GM18502 (cell line): ENCODE measurements at regions not wholly inside any gene's neighbourhood (a gene's known extent, or its start where the extent isn't known, plus 50 kb on each side); places are given as distances from the start of the nearest gene placed in this dataset.

ENCODE experiments used
- ATAC-seq: cut with Tn5 transposase; IDR thresholded peaks from one replicate; pipeline ENCODE4 v1.9.1; 2021; ENCODE audit warnings: mild to moderate bottlenecking; ENCODE audit not compliant: unreplicated experiment, poor library complexity

GRCh38 chr12:90899456-90900182 lies 55.4 kb downstream of the CCER1 start:
- no peak for ATAC-seq

- no peak for ATAC-seq
Measured at GRCh38 chr12:90897986-90898385, 57.0 kb downstream of the CCER1 start.

DNA sequence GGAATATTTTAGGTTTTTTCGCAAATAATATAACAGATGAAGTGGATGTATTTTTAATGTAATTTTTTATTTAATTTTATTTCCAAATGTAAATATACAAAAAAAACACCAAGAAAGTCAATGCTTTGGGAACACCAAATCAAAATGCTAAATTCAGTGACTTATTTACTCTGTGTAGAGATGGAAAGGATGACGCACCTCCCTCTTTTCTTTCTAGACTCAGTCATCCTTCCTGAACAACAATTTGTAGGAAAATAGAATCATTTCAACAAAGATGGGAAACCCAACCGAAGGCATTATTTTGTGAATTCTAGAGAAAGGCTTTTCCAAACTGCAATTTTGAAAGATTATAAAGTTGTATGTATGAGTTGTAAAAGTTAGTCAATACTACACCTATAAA lies 57.7 kb downstream of the CCER1 start:
- no peak for ATAC-seq

- ATAC-seq, result no peak
Measured at GRCh38 chr12:90896821-90897220, 58.2 kb downstream of the CCER1 start.

DNA sequence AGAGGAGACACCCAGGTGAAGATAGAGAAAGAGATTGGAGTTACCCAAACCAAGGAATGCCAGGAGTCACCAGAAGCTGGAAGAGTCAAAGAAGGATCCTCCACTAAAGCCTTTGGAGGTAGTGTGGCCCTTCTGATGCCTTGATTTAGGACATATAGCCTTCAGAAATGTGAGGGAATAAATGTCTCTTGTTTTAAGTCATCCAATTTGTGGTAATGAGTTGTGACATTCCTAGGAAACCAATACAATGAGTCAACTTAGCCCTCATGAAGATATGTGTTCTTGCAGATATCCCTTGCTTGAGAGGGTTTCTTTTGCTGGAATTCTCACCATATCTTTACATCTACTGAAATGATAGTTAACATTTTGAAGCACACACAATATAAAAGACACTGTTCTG lies 58.8 kb downstream of the CCER1 start:
- no peak for ATAC-seq

DNA sequence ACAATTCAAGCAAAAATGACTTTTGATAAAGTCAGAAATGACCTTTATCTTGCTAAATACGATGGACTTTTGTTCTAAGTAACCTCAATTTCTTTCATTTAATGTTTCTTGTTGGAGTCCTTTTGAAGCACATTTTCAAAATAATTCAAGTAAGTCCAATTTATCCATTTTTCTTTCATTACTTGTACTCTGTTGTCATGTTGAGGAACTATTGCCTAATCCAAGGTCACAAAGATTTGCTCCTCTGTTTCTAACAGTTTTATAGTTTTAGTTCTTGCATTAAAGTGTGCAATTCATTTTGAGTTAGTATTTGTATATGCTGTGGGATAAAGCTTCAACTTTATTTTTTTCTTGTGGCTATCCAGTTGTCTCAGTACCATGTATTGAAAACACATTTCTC lies 66.7 kb downstream of the CCER1 start:
- no peak for ATAC-seq

- ATAC-seq, result no peak
Measured at GRCh38 chr12:90883456-90883855, 71.5 kb downstream of the CCER1 start.

DNA sequence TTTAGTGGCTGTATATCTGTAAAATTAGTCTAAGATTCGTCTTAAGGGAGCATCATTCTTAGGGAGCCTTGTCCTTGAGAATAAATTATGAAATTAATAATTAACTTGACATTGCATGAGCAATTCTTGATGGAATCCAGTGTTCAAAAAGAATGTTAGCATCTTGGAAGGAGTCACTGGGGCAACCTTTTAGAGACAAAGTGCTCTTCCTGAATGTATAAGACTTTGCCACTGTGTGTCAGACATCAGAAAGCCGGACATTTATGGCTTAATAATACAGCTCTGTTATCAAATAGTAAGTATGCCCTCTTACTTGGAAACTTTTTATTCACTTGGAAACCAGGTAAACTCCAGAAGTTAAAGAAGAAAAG lies 83.3 kb downstream of the CCER1 start:
- no peak for ATAC-seq

DNA sequence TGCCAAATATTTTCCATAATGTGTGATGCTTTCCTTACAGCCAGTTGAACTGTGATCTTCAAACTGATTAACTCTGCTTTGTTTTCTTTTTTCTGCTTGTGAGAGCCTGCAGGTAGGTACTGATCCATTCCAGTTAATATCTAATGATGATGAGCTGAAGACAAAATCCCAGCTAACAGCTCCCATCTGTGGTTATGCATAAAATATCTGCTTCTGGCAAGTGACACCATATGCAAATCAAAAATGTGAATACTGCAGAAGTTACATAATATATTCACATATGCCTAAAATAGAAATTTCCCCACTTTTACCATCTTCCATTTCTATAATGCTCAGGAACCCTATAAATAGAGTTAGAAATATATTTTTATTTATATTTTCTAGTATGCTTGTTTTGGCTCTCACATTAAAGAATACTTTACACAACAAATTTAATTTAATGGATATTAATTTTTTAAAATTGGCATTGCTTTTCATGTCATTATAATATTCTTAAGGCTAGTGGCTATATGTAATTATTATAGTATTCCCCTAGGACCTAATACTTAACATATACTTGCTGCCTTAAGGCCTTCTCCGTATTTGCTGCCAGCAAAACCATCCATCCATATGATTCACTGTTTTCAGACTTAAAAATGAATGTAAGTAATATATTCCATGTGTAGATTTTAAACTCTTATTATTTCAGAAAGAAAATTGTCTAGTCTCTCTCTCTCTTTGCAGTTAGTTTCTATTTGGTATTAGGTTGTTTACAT lies 83.8 kb downstream of the CCER1 start:
- ATAC-seq, result no peak

GRCh38 chr12:90868626-90869025 lies 86.3 kb downstream of the CCER1 start:
- no peak for ATAC-seq

DNA sequence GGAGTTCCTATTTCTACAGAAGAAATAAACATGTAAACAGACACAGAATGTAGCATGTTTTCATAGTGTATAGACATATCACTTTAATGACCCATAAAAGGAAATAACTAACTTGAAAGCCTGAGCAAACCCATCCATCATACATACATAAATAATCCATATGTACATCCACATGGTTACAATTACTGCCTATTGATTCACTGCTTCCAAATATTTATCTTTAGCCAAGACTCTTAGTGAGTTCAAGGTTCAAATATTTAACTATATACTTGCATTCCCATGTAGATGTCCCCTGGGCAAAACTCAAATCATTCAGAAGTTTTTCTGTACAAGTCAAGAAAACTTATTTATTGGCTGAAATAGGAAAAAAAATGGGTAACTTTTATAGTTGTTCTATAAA lies 95.4 kb downstream of the CCER1 start:
- no peak for ATAC-seq

DNA sequence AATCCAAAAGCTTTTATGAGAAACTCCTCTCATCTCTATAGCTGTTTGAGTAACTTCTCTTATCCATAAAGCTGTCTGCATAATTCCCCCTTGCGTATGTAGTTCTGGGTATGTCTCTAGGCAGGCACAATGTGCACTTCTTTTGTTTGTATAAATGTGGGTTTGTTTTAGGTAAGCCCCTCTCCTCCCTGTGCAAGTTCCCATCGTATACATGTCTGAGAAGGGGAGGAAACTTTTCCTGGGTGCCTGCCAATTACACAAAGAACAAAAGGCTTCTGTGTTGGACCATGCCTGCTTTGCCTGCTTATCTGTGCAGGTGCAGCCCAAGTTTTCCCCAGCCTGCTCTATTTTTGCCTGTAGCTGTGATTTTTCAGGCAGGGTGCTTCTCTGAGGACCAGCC lies 96.7 kb downstream of the CCER1 start:
- peak; percentile 40 for ATAC-seq

DNA sequence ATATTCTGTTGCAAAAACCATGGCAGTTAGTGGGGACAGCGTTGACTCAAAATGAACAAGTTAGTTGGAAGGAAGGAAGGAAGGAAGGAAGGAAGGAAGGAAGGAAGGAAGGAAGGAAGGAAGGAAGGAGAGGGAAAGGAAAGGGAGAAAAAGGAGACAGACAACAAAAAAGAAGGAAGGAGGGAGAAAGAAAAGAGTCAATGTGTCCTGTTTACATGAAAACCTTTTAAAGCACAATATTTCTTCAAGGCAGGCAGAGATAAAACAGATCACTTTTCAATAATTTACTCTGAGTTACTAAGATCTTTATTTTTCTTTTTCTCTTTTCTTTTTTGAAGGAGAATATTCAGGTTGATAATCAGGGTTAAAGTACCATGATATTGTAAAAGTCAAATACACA lies 99.4 kb downstream of the CCER1 start:
- ATAC-seq, result no peak

DNA sequence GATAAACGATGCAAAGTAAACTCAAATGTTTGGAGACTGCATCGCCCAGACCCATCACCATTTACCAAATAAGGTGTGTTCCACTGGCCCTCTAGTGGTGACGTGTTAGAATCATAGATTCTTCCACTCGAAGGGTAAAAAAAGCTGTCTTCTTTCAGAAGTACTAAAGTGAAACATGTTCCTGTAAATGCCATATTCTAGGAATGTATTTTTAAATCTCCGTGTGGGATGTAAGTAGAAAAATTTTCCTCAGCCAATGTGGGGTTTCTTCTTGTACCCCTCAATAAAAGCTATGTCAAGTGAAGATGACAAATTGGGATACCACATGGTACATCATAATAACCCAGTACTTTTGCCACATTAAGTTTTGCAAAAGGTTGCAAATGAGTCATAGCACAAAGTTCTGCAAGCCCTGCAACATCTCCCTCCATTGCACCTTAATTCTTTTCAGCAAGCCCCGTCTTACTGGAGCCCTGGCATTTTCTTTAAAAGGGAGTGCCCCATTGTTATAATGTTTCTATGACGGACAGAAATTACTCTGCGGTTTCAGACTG lies 100.8 kb downstream of the CCER1 start:
- ATAC-seq, result peak; percentile 77

DNA sequence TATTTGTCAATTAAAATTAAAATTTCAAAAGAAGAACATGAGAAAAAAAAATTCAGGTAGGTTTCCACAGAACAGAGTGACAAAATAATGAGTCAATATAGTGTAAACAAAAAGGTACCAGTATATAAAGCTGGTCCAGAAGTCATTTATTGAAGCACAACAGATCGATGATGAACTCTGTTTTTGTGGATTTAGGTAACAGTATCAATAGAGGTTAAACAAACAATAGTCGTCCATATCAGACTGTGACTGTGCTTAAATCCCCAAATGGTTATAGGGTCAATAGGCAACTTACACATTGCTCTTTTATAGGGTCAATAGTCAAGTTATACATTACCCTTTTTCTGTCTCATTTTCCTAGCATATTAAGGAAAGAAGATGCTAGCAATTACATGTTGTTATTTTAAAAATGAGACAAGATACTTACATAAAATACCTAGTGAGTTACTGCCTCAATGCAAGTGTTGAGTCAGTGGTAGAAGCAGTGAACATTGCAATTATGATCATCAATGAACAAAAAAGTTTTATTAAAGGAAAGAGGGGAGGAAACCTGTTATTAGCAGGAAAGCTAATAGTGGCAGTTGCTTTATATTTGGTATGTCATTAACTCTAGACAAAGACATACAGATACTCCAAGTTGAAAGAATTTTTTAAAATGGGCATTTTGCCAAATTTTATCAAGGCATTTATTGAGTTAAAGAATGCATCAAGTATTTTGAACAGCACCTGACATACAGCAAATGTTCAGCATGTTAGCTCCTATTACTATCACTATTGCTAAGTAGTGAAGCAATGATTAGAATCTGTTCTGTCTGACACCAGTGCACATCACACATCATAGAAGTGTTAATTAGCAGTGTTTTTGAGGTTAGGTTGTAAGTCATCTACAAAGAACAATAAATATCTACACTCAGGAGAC lies 102.9 kb downstream of the CCER1 start:
- no peak for ATAC-seq

DNA sequence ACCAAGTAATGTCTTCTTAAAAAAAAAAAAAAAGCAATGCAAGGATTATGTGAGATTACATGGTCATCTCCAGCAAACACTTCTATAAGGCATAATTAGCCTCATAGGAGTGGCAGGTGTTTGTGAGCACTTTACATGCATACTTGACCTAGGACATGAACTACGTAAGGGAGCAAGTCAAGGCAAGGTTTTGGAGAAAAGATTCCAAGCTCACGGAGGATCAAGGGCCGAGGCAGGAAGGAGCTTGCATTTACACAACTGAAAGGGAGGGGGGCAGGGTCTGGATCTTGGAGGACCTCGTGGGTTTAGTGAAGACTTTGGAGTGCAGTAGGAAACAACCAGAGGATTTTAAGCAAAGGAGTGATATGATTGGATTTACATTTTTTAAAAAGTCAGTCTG lies 112.5 kb downstream of the CCER1 start:
- no peak for ATAC-seq

DNA sequence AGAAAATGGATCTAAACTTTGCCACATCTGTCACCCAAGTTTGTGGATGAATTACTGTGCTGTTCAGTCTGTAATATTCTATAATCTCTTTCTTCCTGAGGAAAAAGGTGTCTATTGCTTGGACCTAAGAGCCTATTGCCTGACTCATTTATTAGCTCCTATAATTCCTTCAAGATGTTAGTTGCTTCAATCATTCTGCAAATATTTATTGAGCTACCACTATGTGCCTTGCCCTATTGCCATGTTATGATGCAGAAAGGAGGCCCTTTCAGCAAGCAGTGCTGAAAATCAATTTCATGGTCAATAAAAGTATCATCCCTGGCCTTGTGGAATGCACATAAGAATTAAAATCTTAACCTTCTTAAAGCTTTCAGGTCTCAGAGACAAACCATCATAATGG lies 113.6 kb downstream of the CCER1 start:
- no peak for ATAC-seq

DNA sequence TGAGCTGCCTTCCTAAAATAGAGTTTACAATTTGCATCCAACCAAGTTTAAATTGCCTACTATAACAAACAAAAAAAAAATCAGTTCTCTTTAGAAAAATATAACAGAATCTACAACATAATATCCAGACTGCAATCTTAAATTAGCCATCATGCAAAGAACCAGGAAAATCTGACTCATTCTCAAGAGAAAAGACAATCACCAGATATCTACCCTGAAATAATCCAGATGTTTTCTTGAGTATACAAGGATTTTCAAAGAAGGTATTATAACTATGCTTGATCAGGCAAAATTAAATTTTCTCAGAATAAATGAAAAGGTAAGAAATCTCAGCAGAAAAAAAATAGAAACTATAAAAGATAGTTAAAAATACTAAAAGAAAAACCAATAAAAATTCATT lies 115.6 kb downstream of the CCER1 start:
- no peak for ATAC-seq

DNA sequence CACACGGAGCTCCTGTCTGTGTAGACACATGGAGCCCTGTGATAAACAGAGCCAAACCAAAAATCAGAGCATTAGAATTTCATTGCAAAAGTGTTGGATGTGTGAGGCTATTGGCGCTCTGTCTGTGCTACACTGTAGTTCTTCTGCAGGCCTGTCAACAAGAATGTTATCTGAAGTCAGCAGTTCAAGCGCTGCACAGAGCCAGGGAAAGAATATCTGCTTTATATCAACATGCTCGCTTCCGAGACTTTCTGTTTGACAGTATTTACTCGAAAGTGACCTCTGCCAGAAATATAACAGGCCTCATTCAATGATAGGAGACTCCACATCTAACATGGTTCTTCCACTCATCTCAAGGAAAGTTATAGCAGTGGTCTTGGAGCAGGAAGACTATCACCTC lies 118.3 kb downstream of the CCER1 start:
- no peak for ATAC-seq

DNA sequence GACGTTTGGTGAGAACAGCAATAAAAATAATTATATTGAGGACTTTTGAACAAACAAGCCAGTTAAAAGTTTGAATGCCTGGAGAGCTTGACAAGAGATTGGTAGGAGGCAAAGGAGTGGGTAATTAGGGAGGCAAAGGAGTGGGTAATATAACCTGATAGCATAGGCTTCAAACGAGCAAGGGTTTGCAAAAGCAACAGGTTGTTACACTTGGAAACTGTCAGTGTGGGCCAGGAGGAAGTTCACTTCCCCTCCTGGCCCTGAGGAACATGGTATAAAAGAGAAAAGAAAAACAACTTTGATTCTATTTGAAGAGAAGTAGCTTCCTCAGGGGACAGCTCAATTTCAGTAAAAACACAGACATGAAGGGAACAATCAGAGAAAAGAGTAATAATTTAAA lies 121.7 kb downstream of the CCER1 start:
- no peak for ATAC-seq

- ATAC-seq, result no peak
Measured at GRCh38 chr12:90832427-90832826, 122.5 kb downstream of the CCER1 start.
